ENCODE measurements at regions not wholly inside any gene's neighbourhood (a gene's known extent, or its start where the extent isn't known, plus 50 kb on each side); places are given as distances from the start of the nearest gene placed in this dataset.

DNA sequence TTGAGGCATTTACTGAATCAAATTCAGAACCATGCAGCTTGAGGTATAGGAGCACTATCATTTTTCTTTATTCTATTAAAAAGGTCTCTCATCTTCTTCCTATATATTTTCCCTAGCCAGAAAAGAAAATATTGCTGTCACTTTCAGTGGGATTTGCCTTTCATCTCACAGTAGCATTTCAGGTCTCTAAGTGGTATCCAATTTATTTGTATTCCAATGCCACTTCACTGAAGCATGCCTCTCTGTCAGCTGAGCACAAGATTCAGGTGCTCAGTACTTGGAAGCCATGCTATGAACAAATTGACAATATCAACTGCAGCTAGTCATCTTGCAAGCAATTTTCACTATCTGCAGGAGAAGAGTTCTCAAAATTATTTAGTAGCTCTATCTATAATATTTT is 457.2 kb upstream of the SLC39A10 start:
- in situ Hi-C loops (cut with HindIII; ENCODE audit: extremely low pct_ligation_motif_present, low pct_unique_long_range_greater_than_20kb): no loop called here
- no peak for DNase-seq (ENCODE audit: low spot score)
- no peak for FAIRE-seq
- no peak overlapping the region for H3K9ac ChIP-seq (ENCODE audit: insufficient read depth, low read depth, low read length)
- intact Hi-C loops (cut with micrococcal nuclease; ENCODE audit: unreplicated experiment): no loop called here
- H3K79me2 ChIP-seq (ENCODE audit: insufficient read depth, low read length): no peaks in the 10 kb centered on the region
- ChIA-PET CTCF (ENCODE audit: low intra/inter-chr PET ratio, low total read pairs) (no interaction called here), POLR2A (no interaction called here)
- no peak overlapping the region for H3K27ac ChIP-seq (ENCODE audit: extremely low read length, insufficient read depth, low read length)
- H3K4me1 ChIP-seq (ENCODE audit: insufficient read depth, low read length): no peaks in the 10 kb centered on the region
- no TSS peak for BruUV-seq (replicated peaks)
- H4K20me1 ChIP-seq (ENCODE audit: insufficient read depth, low read length): no peaks in the 10 kb centered on the region
- H3K36me3 ChIP-seq (replicated peaks in 1 of 2; ENCODE audit: control insufficient read depth in 1 of 2, insufficient read depth in 2 of 2, low read length in 2 of 2): no peaks in the 10 kb centered on the region
- H3K4me3 ChIP-seq (replicated peaks in 1 of 3; ENCODE audit: insufficient read depth in 1 of 3, low read depth in 2 of 3, low read length in 3 of 3): no peak overlapping the region
- peaks cover 15% of the 10 kb centered on the region; the same call in 1 of the 2 replicates for H3K9me3 ChIP-seq (ENCODE audit: low read length)
- no peak for TF ChIP-seq EEA1 (CRISPR knock-in tag; IDR thresholded peaks at IDR 0.05; ENCODE audit: borderline replicate concordance)
- TF ChIP-seq RARG (CRISPR knock-in tag; IDR thresholded peaks at IDR 0.05; ENCODE audit: low read depth): no peak
- TF ChIP-seq ZNF740 (CRISPR knock-in tag; IDR thresholded peaks at IDR 0.05): no peak
- no peak for TF ChIP-seq ZNF432 (CRISPR knock-in tag; IDR thresholded peaks at IDR 0.05; ENCODE audit: borderline replicate concordance)
- TF ChIP-seq ZFP36 (IDR thresholded peaks at IDR 0.05; ENCODE audit: borderline replicate concordance, low read depth, low read length, partially characterized antibody): no peak
- TF ChIP-seq, protein P1, sequence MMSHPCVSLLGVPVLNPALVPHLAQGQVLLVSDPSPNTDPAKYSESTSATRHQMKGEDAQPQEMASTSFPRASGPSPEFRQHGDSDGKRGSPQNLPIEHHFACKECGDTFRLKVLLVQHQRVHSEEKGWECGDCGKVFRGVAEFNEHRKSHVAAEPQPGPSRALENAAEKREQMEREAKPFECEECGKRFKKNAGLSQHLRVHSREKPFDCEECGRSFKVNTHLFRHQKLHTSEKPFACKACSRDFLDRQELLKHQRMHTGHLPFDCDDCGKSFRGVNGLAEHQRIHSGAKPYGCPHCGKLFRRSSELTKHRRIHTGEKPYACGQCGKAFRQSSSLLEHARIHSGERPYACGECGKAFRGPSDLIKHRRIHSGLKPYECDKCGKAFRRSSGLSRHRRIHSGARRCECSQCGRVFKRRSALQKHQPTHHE (CRISPR knock-in tag; IDR thresholded peaks at IDR 0.05; ENCODE audit: borderline replicate concordance): no peak
- no peak for TF ChIP-seq PAF1 (CRISPR knock-in tag; IDR thresholded peaks at IDR 0.05)
- no peak for TF ChIP-seq ZNF143 (CRISPR knock-in tag; IDR thresholded peaks at IDR 0.05)
- TF ChIP-seq ZNF768 (CRISPR knock-in tag; IDR thresholded peaks at IDR 0.05): no peak
- TF ChIP-seq, protein P2, sequence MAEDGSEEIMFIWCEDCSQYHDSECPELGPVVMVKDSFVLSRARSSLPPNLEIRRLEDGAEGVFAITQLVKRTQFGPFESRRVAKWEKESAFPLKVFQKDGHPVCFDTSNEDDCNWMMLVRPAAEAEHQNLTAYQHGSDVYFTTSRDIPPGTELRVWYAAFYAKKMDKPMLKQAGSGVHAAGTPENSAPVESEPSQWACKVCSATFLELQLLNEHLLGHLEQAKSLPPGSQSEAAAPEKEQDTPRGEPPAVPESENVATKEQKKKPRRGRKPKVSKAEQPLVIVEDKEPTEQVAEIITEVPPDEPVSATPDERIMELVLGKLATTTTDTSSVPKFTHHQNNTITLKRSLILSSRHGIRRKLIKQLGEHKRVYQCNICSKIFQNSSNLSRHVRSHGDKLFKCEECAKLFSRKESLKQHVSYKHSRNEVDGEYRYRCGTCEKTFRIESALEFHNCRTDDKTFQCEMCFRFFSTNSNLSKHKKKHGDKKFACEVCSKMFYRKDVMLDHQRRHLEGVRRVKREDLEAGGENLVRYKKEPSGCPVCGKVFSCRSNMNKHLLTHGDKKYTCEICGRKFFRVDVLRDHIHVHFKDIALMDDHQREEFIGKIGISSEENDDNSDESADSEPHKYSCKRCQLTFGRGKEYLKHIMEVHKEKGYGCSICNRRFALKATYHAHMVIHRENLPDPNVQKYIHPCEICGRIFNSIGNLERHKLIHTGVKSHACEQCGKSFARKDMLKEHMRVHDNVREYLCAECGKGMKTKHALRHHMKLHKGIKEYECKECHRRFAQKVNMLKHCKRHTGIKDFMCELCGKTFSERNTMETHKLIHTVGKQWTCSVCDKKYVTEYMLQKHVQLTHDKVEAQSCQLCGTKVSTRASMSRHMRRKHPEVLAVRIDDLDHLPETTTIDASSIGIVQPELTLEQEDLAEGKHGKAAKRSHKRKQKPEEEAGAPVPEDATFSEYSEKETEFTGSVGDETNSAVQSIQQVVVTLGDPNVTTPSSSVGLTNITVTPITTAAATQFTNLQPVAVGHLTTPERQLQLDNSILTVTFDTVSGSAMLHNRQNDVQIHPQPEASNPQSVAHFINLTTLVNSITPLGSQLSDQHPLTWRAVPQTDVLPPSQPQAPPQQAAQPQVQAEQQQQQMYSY (CRISPR knock-in tag; IDR thresholded peaks at IDR 0.05): no peak
- no peak for TF ChIP-seq POGZ (CRISPR knock-in tag; IDR thresholded peaks at IDR 0.05)
- TF ChIP-seq HOXA9 (CRISPR knock-in tag; IDR thresholded peaks at IDR 0.05; ENCODE audit: borderline replicate concordance): no peak
- no peak for TF ChIP-seq BATF2 (CRISPR knock-in tag; IDR thresholded peaks at IDR 0.05)
- TF ChIP-seq ZNF747 (CRISPR knock-in tag; IDR thresholded peaks at IDR 0.05; ENCODE audit: borderline replicate concordance): no peak
- no peak for TF ChIP-seq ZNF263 (CRISPR knock-in tag; IDR thresholded peaks at IDR 0.05)
- TF ChIP-seq MIXL1 (CRISPR knock-in tag; IDR thresholded peaks at IDR 0.05): no peak
- TF ChIP-seq NRL (CRISPR knock-in tag; IDR thresholded peaks at IDR 0.05; ENCODE audit: borderline replicate concordance): no peak
- TF ChIP-seq, protein P3, sequence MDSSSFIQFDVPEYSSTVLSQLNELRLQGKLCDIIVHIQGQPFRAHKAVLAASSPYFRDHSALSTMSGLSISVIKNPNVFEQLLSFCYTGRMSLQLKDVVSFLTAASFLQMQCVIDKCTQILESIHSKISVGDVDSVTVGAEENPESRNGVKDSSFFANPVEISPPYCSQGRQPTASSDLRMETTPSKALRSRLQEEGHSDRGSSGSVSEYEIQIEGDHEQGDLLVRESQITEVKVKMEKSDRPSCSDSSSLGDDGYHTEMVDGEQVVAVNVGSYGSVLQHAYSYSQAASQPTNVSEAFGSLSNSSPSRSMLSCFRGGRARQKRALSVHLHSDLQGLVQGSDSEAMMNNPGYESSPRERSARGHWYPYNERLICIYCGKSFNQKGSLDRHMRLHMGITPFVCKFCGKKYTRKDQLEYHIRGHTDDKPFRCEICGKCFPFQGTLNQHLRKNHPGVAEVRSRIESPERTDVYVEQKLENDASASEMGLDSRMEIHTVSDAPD (CRISPR knock-in tag; IDR thresholded peaks at IDR 0.05): no peak
- H3K4me2 ChIP-seq (ENCODE audit: low read depth, low read length): no peak overlapping the region
- H2AFZ ChIP-seq (ENCODE audit: low read length): no peak overlapping the region
- no peak for ATAC-seq
- no peaks in the 10 kb centered on the region for H3K27me3 ChIP-seq (ENCODE audit: control insufficient read depth in 1 of 2, insufficient read depth in 2 of 2, low read length in 2 of 2)
